HEK293 (cell line): ENCODE measurements at regions not wholly inside any gene's neighbourhood (a gene's known extent, or its start where the extent isn't known, plus 50 kb on each side); places are given as distances from the start of the nearest gene placed in this dataset.

ENCODE experiments used
- BCL11B ChIP-seq: fragments of 450-650 bp; formaldehyde crosslinking; IDR thresholded peaks from 2 replicates; pipeline ENCODE4 v1.5.1; 2016; ENCODE audit warnings: low read depth, missing biosample characterization, missing genetic modification characterization
- BCL6B ChIP-seq: fragments of 450-650 bp; formaldehyde crosslinking; IDR thresholded peaks from 2 replicates; pipeline ENCODE4 v1.5.1; 2017; ENCODE audit warnings: missing biosample characterization, missing genetic modification characterization
- GLIS1 ChIP-seq: fragments of 450-650 bp; formaldehyde crosslinking; IDR thresholded peaks from 2 replicates; pipeline ENCODE4 v1.5.1; 2016; ENCODE audit warnings: missing biosample characterization, missing genetic modification characterization
- GLIS2 ChIP-seq: fragments of 450-650 bp; formaldehyde crosslinking; IDR thresholded peaks from 2 replicates; pipeline ENCODE4 v1.5.1; 2016; ENCODE audit warnings: missing biosample characterization, missing genetic modification characterization
- HIC1 ChIP-seq: fragments of 450-650 bp; formaldehyde crosslinking; IDR thresholded peaks from 2 replicates; pipeline ENCODE4 v1.5.1; 2016; ENCODE audit warnings: missing biosample characterization, missing genetic modification characterization
- KLF9 ChIP-seq: fragments of 450-650 bp; formaldehyde crosslinking; IDR thresholded peaks from 2 replicates; pipeline ENCODE4 v1.5.1; 2016; ENCODE audit warnings: missing biosample characterization, missing genetic modification characterization, low read depth
- PATZ1 ChIP-seq: fragments of 450-650 bp; formaldehyde crosslinking; IDR thresholded peaks from 2 replicates; pipeline ENCODE4 v1.5.1; 2016; ENCODE audit warnings: missing biosample characterization, missing genetic modification characterization
- SALL2 ChIP-seq: fragments of 450-650 bp; formaldehyde crosslinking; IDR thresholded peaks from 2 replicates; pipeline ENCODE4 v1.5.0; 2017; ENCODE audit warnings: missing biosample characterization, mild to moderate bottlenecking, missing genetic modification characterization, borderline replicate concordance
- SCRT2 ChIP-seq: fragments of 450-650 bp; formaldehyde crosslinking; IDR thresholded peaks from 2 replicates; pipeline ENCODE4 v1.5.1; 2016; ENCODE audit warnings: missing biosample characterization, missing genetic modification characterization
- ZNF140 ChIP-seq: fragments of 450-650 bp; formaldehyde crosslinking; IDR thresholded peaks from 2 replicates; pipeline ENCODE4 v1.5.1; 2016; ENCODE audit warnings: missing biosample characterization, missing genetic modification characterization
- ZNF169 ChIP-seq: fragments of 450-650 bp; formaldehyde crosslinking; IDR thresholded peaks from 2 replicates; pipeline ENCODE4 v1.5.1; 2016; ENCODE audit warnings: missing biosample characterization, missing genetic modification characterization
- ZNF221 ChIP-seq: fragments of 450-650 bp; formaldehyde crosslinking; IDR thresholded peaks from 2 replicates; pipeline ENCODE4 v1.5.1; 2017; ENCODE audit warnings: missing biosample characterization, missing genetic modification characterization, borderline replicate concordance
- ZNF292 ChIP-seq: fragments of 450-650 bp; formaldehyde crosslinking; IDR thresholded peaks from 2 replicates; pipeline ENCODE4 v1.5.1; 2016; ENCODE audit warnings: low read depth, missing biosample characterization, missing genetic modification characterization, borderline replicate concordance
- ZNF518A ChIP-seq: fragments of 450-650 bp; formaldehyde crosslinking; conservative IDR thresholded peaks from 2 replicates; pipeline ENCODE4 v1.5.1; 2016; ENCODE audit warnings: low read depth, missing biosample characterization, missing genetic modification characterization
- ZNF529 ChIP-seq: fragments of 450-650 bp; formaldehyde crosslinking; IDR thresholded peaks from 2 replicates; pipeline ENCODE4 v1.5.1; 2017; ENCODE audit warnings: missing genetic modification characterization, missing biosample characterization; ENCODE audit not compliant: insufficient replicate concordance
- ZNF561 ChIP-seq: fragments of 450-650 bp; IDR thresholded peaks from 2 replicates; pipeline ENCODE4 v1.5.1; 2018; ENCODE audit warnings: missing biosample characterization, missing genetic modification characterization, borderline replicate concordance
- ZNF621 ChIP-seq: fragments of 450-650 bp; formaldehyde crosslinking; IDR thresholded peaks from 2 replicates; pipeline ENCODE4 v1.5.1; 2017; ENCODE audit warnings: missing biosample characterization, missing genetic modification characterization
- ZNF629 ChIP-seq: fragments of 450-650 bp; formaldehyde crosslinking; IDR thresholded peaks from 2 replicates; pipeline ENCODE4 v1.5.1; 2017; ENCODE audit warnings: missing biosample characterization, missing genetic modification characterization
- ZNF792 ChIP-seq: fragments of 450-650 bp; formaldehyde crosslinking; IDR thresholded peaks from 2 replicates; pipeline ENCODE4 v1.5.1; 2016; ENCODE audit warnings: missing biosample characterization, missing genetic modification characterization

- TF ChIP-seq ZNF792 (tag by site-specific recombination), result no peak
- no peak for TF ChIP-seq ZNF169 (tag by site-specific recombination)
- no peak for TF ChIP-seq BCL6B (tag by site-specific recombination)
- 0 out of 2 replicates have a peak, but pooled peaks have one; percentile 12 for TF ChIP-seq KLF9 (tag by site-specific recombination)
- no peak for TF ChIP-seq SALL2
- peak; percentile 87 for TF ChIP-seq ZNF629
- no peak for TF ChIP-seq BCL11B
- TF ChIP-seq ZNF221, result no peak
- TF ChIP-seq ZNF561 (tag by site-specific recombination), result no peak
- TF ChIP-seq GLIS1 (tag by site-specific recombination), result no peak
- TF ChIP-seq ZNF518A (tag by site-specific recombination), result no peak
- no peak for TF ChIP-seq ZNF529
- TF ChIP-seq HIC1 (tag by site-specific recombination), result peak; percentile 30; the same call in 1 of the 2 replicates
- no peak for TF ChIP-seq ZNF292
- no peak for TF ChIP-seq SCRT2 (tag by site-specific recombination)
- TF ChIP-seq ZNF140, result no peak
- TF ChIP-seq ZNF621 (tag by site-specific recombination), result no peak
- peak; percentile 24; the same call in 1 of the 2 replicates for TF ChIP-seq PATZ1 (tag by site-specific recombination)
- TF ChIP-seq GLIS2 (tag by site-specific recombination), result no peak
These were observed 157.7 kb downstream of the HNMT start (continued) for GRCh38 chr2:138121666-138122661.
